ENCODE measurements at regions not wholly inside any gene's neighbourhood (a gene's known extent, or its start where the extent isn't known, plus 50 kb on each side); places are given as distances from the start of the nearest gene placed in this dataset.
A peak's percentile ranks its signal among the peaks of the same experiment; 100 is the strongest.

- H3K27ac ChIP-seq = no peak overlapping the region
- no peaks in the 10 kb centered on the region for H3K27me3 ChIP-seq (ENCODE audit: control insufficient read depth, insufficient read depth, low read length)
- no peaks in the 10 kb centered on the region for H3K36me3 ChIP-seq (ENCODE audit: control insufficient read depth, insufficient read depth, low read length)
- H3K9ac ChIP-seq = no peak overlapping the region
- no peak overlapping the region for H2AFZ ChIP-seq
- H3K4me2 ChIP-seq (ENCODE audit: low read length) = no peak overlapping the region
- no peaks in the 10 kb centered on the region for H3K79me2 ChIP-seq
- no peak overlapping the region for H3K4me3 ChIP-seq (ENCODE audit: low read depth, low read length)
- no peaks in the 10 kb centered on the region for H3K4me1 ChIP-seq
- no peak for TF ChIP-seq CTCF (IDR thresholded peaks at IDR 0.05)
- no peaks in the 10 kb centered on the region for H3K9me3 ChIP-seq (ENCODE audit: control insufficient read depth, low read length)
Observed at GRCh38 chr20:40189621-40190020, 499.4 kb downstream of the MAFB start.

- TF ChIP-seq CTCF (IDR thresholded peaks at IDR 0.05) = no peak
- H3K4me3 ChIP-seq (ENCODE audit: low read depth, low read length) = no peak overlapping the region
Observed at GRCh38 chr20:40188319-40188718, 500.7 kb downstream of the MAFB start.

GRCh38 chr20:40186826-40187225 lies 502.2 kb downstream of the MAFB start:
- TF ChIP-seq CTCF (IDR thresholded peaks at IDR 0.05) = no peak
- Histone ChIP-seq H3K4me1 (no peaks in the 10 kb centered on the region), H3K79me2 (no peaks in the 10 kb centered on the region), H3K4me3 (ENCODE audit: low read depth, low read length) (no peak overlapping the region), H3K36me3 (ENCODE audit: control insufficient read depth, insufficient read depth, low read length) (no peaks in the 10 kb centered on the region), H3K27me3 (ENCODE audit: control insufficient read depth, insufficient read depth, low read length) (no peaks in the 10 kb centered on the region), H3K27ac (no peak overlapping the region), H2AFZ (no peak overlapping the region), H3K9ac (no peak overlapping the region), H3K4me2 (ENCODE audit: low read length) (no peak overlapping the region), H3K9me3 (ENCODE audit: control insufficient read depth, low read length) (no peaks in the 10 kb centered on the region)

More at GRCh38 chr20:40188319-40188718, 500.7 kb downstream of the MAFB start:
- no peaks in the 10 kb centered on the region for H3K27me3 ChIP-seq (ENCODE audit: control insufficient read depth, insufficient read depth, low read length)
- no peaks in the 10 kb centered on the region for H3K4me1 ChIP-seq
- no peak overlapping the region for H3K4me2 ChIP-seq (ENCODE audit: low read length)
- no peak overlapping the region for H3K27ac ChIP-seq
- no peak overlapping the region for H3K9ac ChIP-seq
- no peaks in the 10 kb centered on the region for H3K79me2 ChIP-seq
- H2AFZ ChIP-seq = no peak overlapping the region
- H3K36me3 ChIP-seq (ENCODE audit: control insufficient read depth, insufficient read depth, low read length) = no peaks in the 10 kb centered on the region
- H3K9me3 ChIP-seq (ENCODE audit: control insufficient read depth, low read length) = no peaks in the 10 kb centered on the region

GRCh38 chr20:40181676-40182075 lies 507.4 kb downstream of the MAFB start:
- Histone ChIP-seq H3K27ac (no peak overlapping the region), H3K9ac (no peak overlapping the region), H3K9me3 (ENCODE audit: control insufficient read depth, low read length) (no peaks in the 10 kb centered on the region), H3K4me1 (no peaks in the 10 kb centered on the region), H3K27me3 (ENCODE audit: control insufficient read depth, insufficient read depth, low read length) (no peaks in the 10 kb centered on the region), H2AFZ (peak overlapping the region; percentile 19), H3K4me3 (ENCODE audit: low read depth, low read length) (no peak overlapping the region), H3K79me2 (no peaks in the 10 kb centered on the region), H3K4me2 (ENCODE audit: low read length) (no peak overlapping the region), H3K36me3 (ENCODE audit: control insufficient read depth, insufficient read depth, low read length) (no peaks in the 10 kb centered on the region)
- no peak for TF ChIP-seq CTCF (IDR thresholded peaks at IDR 0.05)

- no peak for TF ChIP-seq CTCF (IDR thresholded peaks at IDR 0.05)
- H3K9ac ChIP-seq = no peak overlapping the region
- no peaks in the 10 kb centered on the region for H3K36me3 ChIP-seq (ENCODE audit: control insufficient read depth, insufficient read depth, low read length)
- peaks cover 4% of the 10 kb centered on the region for H3K4me1 ChIP-seq
- peak overlapping the region; percentile 2 for H2AFZ ChIP-seq
- no peak overlapping the region for H3K4me3 ChIP-seq (ENCODE audit: low read depth, low read length)
- no peak overlapping the region for H3K27ac ChIP-seq
- H3K79me2 ChIP-seq = no peaks in the 10 kb centered on the region
- no peaks in the 10 kb centered on the region for H3K9me3 ChIP-seq (ENCODE audit: control insufficient read depth, low read length)
- no peaks in the 10 kb centered on the region for H3K27me3 ChIP-seq (ENCODE audit: control insufficient read depth, insufficient read depth, low read length)
- no peak overlapping the region for H3K4me2 ChIP-seq (ENCODE audit: low read length)
Observed at GRCh38 chr20:40176098-40176841, 512.8 kb downstream of the MAFB start.

All from parathyroid adenoma (tissue), 2 donors.